Gastrocnemius medialis (tissue), 4 donors: ENCODE measurements at regions not wholly inside any gene's neighbourhood (a gene's known extent, or its start where the extent isn't known, plus 50 kb on each side); places are given as distances from the start of the nearest gene placed in this dataset.

Source experiments
- CTCF ChIP-seq, 5 experiments: fragments of 450-650 bp in 3 of 5; fragments of 200-600 bp in 2 of 5; sonication (generic) in 2 of 5; IDR thresholded peaks in 4 of 5; conservative IDR thresholded peaks in 1 of 5; 1 replicate in 4 of 5; 2 replicates in 1 of 5; pipeline ENCODE4 v1.5.1; 2016 to 2019; ENCODE audit warnings: antibody characterized with exemption in 5 of 5, mild to moderate bottlenecking in 3 of 5, moderate library complexity in 3 of 5
- POLR2A ChIP-seq, 2 donors: fragments of 450-650 bp; IDR thresholded peaks; one replicate each; pipeline ENCODE4 v1.6.1; 2017; ENCODE audit warnings: antibody characterized with exemption in 2 of 2, mild to moderate bottlenecking in 2 of 2, moderate library complexity in 2 of 2

GRCh38 chr10:44575601-44576380 lies 190.9 kb upstream of the CXCL12 start:
- TF ChIP-seq CTCF (IDR thresholded peaks at IDR 0.05 in 4 of 5, conservative IDR thresholded peaks at IDR 0.05 in 1 of 5): no peak
- no peak for TF ChIP-seq POLR2A (IDR thresholded peaks at IDR 0.05)
